Activated CD4-positive, alpha-beta T cell treated with anti-CD3 and anti-CD28 coated beads for 48 hours (primary cell): ENCODE measurements at regions not wholly inside any gene's neighbourhood (a gene's known extent, or its start where the extent isn't known, plus 50 kb on each side); places are given as distances from the start of the nearest gene placed in this dataset.
"Not testable (repeated sequence)": the region's sequence is repeated elsewhere in the genome, so short reads cannot be mapped to it uniquely, and the experiment has no call there.

Experiments used
- DNase-seq: peaks from one replicate; pipeline ENCODE4 v3.0.0-alpha.2; 2020

DNA sequence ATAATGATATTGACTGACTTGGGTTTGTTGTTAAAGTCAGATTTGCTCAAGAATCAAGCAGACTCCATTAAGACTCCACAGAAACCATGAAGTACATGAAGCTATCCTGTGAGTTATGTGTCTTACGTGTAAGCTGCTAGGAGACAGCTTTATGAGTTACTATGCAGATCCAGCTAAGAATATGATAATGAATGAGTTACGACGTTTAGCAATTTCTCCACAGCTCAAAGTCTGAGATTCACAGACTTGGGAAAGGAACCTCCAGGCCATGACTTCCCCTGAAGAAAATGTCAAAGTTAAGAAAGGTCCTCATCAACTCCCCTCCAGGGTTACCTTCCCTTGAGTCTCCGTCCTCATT lies 211.9 kb upstream of the HNRNPA3 start:
- no peak for DNase-seq

- no peak for DNase-seq
Observed at GRCh38 chr2:177001334-177001733, 211.3 kb upstream of the HNRNPA3 start.

DNA sequence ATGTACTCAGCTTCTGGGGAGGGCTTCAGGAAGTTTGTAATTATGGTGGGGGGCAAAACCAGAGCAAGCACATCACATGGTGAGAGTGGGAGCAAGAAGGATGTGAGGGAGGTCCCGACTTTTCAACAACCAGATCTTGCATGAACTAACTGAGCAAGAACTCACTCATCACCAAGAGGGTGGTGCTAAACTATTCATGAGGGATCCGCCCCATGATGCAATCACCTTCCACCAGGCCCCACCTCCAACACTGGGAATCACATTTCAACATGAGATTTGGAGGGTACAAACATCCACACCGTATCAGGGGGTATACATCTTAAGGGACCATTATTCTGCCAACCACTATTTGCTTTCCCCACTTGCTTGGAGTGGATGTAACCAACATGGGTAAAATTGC lies 209.6 kb upstream of the HNRNPA3 start:
- no peak for DNase-seq

GRCh38 chr2:177007726-177008125 lies 204.9 kb upstream of the HNRNPA3 start:
- DNase-seq, result not testable (repeated sequence)

DNA sequence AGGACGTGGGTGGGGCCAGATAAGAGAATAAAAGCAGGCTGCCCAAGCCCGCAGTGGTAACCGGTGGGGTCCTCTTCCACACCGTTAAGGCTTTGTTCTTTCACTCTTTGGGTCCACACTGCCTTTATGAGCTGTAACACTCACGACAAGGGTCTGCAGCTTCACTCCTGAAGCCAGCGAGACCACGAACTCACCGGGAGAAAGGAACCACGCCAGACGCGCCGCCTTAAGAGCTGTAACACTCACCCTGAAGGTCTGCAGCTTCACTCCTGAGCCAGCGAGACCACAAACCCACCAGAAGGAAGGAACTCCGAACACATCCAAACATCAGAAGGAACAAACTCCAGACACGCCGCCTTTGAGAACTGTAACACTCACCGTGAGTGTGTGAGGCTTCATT lies 203.9 kb upstream of the HNRNPA3 start:
- DNase-seq, result not testable (repeated sequence)

DNA sequence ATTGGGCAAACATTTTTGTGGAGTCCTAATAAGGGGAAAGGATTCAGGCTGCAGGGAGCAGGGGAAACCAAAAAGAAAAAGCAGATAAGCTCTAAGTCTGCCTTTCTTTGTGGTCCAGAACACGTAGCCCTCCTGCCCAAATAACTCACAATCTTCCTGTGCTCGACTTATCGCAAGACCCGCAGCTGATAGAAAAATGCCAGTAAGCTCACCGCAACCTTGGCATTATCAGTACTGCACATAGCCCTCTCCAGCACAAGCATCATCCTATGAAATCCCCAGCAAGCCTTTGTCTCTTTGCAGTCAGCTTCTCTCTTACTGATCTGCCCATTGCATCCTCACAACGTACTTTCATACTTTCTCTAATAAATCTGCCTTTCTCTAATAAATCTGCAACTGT lies 202.4 kb upstream of the HNRNPA3 start:
- DNase-seq, result no peak

- DNase-seq, result no peak
Observed at GRCh38 chr2:177010861-177011260, 201.7 kb upstream of the HNRNPA3 start.

GRCh38 chr2:177014946-177015345 lies 197.6 kb upstream of the HNRNPA3 start:
- no peak for DNase-seq

GRCh38 chr2:177015356-177015923 lies 197.2 kb upstream of the HNRNPA3 start:
- DNase-seq, result no peak

DNA sequence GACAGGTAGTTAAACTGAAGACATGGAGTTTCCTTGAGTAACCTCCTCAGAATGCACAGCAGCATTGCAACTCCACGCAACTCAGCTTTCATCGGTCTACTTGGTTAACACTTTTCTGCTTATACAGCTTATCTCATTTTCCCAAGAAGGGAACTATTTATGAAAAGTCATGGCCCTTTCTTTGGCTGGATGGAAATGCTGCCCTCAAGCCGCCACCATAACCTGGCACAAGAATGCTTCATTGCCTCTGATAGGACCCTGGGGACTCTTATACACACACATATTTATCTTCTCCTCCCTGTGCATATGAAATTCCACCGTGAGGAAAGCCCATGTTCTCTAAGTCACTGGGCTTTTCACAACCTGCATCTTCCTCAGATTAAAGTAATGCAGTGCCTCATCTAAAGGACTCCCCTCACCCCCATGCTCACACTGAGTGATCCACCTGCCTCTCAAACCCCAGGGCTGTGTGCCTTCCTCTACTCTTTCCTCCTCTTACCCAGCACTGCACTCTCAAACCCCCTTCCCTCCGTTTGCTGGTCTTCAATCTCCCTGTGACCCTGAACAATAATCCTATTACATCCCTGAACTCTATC lies 192.0 kb upstream of the HNRNPA3 start:
- DNase-seq, result no peak

DNA sequence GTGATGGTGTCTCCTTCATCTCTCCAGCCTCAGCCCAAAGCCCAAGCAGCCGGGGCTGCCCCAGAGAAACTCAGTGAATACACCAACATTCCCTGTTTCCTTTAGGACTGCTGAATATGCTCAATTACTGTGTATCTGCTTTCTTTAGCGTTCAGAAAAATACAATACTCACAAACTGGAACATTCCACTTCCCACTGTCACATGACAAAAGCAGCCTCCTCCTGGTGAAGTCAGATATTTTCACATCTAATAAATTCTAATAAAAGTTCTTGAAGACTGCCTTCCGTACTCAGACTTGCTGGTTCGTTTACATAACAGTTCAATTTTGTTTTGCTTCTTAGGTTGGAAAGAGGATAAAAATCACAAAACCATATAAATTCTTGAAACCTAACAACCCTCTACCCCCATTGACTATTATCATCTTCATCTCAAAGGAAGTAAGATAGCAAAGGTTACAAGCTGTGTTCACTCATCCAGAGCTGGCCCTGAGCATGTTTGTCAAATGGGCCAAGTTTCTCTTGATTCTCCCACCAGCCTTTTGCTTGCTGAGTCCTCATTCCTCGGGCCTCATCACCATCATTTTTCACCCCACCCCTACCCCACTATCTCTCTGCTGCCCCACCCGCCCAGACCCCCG lies 190.8 kb upstream of the HNRNPA3 start:
- DNase-seq, result no peak

DNA sequence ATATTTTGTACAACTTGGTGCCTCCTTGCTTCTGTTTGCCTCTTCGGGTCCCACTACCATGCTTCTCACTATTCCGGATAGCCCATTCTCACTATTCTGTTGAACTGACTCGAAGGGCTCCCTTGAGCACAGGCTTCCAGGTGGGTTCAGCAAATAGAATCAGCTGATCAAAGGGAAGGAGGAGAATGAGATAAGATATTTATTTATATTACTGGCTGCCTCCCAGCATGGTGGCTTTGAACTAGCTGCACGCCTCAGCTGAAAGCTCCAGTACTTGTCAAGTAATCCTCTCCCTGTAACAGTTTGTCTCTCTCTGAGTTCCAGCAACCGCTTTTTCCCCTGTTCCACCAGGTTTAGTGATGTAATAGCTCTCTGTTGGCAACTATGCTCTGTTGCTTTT lies 187.8 kb upstream of the HNRNPA3 start:
- no peak for DNase-seq

DNA sequence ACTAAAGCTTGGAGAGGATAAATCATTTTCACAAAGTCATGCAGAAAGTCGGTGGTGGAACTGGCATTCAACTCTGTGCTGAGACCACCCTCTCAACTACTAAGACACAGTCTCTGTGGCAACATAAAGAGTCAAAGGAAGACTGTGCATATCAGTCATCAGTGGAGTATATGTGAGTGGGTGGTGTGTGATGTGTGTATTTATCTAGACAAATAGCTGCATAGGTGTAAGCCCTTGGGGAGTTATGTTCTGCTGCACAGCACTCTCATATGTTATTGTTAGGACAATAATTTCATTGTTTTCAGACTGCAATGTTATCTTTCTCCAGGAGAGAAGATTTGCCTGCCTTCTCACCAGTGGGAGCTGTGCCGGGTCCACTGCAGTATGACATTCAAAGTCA lies 186.3 kb upstream of the HNRNPA3 start:
- no peak for DNase-seq

- DNase-seq, result no peak
Observed at GRCh38 chr2:177026956-177027355, 185.6 kb upstream of the HNRNPA3 start.

- DNase-seq, result no peak
Observed at GRCh38 chr2:177028296-177028695, 184.3 kb upstream of the HNRNPA3 start.

GRCh38 chr2:177029075-177029474 lies 183.5 kb upstream of the HNRNPA3 start:
- no peak for DNase-seq

GRCh38 chr2:177029501-177029900 lies 183.1 kb upstream of the HNRNPA3 start:
- DNase-seq, result no peak

GRCh38 chr2:177029901-177030300 lies 182.7 kb upstream of the HNRNPA3 start:
- no peak for DNase-seq

GRCh38 chr2:177030451-177031105 lies 182.0 kb upstream of the HNRNPA3 start:
- no peak for DNase-seq

GRCh38 chr2:177031438-177032180 lies 181.0 kb upstream of the HNRNPA3 start:
- DNase-seq, result no peak

GRCh38 chr2:177036747-177037146 lies 175.8 kb upstream of the HNRNPA3 start:
- DNase-seq, result no peak

- DNase-seq, result no peak
Observed at GRCh38 chr2:177037569-177037968, 175.0 kb upstream of the HNRNPA3 start.

DNA sequence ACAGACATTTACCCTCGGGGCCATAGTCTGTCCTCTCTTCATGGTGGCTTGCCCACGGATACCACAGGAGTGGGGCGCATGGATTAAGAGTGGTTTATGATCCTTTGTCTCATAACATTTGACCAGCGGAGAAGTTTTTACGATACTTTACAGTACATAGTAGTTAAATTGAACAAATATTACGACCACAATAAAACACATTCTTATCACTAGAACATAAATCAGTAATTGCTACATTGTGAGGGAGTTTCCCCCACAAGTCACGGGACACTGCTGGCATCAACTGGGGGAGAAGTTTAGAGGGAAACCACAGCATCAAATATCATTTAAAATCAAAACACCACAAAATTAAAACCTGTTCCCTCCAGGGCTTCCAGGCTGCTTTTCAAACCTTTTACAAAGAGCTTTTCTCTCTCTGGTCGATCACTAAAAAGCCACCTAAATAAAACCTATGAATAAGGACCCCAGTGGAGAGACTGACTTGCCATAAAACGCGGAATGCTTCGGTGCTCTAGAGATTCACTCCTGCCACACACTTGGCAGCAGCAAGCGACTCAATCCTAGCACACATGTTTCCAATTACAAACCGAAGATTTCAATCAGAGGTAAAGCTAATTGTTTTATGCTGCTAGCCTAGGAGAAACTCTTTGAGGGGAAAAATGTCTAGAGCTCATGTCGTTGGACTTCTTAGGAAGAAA lies 173.7 kb upstream of the HNRNPA3 start:
- DNase-seq, result no peak
